NCI-H2227 (cell line): ENCODE measurements at regions not wholly inside any gene's neighbourhood (a gene's known extent, or its start where the extent isn't known, plus 50 kb on each side); places are given as distances from the start of the nearest gene placed in this dataset.
A peak's percentile ranks its signal among the peaks of the same experiment; 100 is the strongest.

ENCODE experiments used
- DNase-seq: peaks from one replicate; lab custom pipeline; 2025; ENCODE audit not compliant: unreplicated experiment; lab: John Stamatoyannopoulos, UW

DNA sequence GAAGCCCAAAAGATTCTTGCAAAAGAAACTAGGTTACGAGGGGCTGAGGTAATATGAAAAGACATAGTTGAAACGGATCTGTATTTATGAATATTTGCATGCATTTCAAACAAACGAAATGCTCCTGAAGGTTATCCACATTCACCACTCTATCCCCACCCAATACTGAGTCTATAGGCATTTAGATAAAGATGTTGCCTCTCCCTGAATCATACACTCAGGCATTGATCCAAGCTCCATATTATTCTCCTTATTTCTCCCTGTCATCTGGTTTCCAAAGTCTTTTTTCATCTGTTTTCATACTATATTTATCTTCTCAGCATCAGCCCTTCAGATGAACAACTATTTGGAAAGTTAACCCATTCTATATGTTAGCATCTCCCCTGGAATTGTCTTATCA is 492.5 kb upstream of the TGFBR2 start:
- no peak for DNase-seq

- DNase-seq, result no peak
These were observed 491.5 kb upstream of the TGFBR2 start for GRCh38 chr3:30114918-30115317.

DNA sequence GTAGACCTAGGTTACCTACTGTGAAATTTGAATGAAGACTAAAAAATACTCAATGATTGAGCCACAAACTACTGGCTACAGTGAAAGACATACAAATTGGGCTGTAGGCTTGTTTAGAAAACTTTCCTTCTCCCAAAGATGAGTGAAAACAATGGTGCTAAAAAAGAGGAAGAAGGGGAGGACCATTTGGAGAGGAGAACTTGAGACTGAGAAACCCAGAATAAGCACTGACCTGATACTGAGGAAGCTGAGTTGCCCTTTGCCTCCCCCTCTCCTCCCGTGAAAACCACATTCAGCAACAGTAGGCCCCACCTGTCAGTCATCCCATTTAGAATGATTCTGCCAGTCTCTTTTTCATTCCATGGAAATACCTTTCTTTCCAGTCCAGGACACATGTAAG is 484.0 kb upstream of the TGFBR2 start:
- DNase-seq, result no peak

DNA sequence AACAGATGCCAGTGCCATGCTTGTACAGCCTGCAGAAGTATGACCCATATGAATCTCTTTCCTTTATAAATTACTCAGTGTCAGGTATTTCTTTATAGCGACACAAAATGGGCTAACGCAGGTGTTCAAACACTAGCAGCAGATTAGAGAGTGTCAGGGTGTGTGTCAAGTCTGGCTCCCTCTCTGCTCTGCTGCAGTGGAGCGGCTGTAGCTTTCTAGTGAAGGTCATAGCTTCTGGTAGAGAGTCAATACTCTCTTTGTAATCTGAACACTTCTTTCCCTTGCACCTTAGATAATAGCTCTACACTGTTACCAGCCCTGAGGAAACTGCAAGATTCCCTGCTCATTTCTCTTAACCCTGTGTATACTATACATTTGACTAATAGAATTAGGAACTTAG is 483.2 kb upstream of the TGFBR2 start:
- no peak for DNase-seq

- DNase-seq, result no peak
These were observed 482.6 kb upstream of the TGFBR2 start for GRCh38 chr3:30123755-30124154.

GRCh38 chr3:30124435-30125370 is 481.7 kb upstream of the TGFBR2 start:
- no peak for DNase-seq

DNA sequence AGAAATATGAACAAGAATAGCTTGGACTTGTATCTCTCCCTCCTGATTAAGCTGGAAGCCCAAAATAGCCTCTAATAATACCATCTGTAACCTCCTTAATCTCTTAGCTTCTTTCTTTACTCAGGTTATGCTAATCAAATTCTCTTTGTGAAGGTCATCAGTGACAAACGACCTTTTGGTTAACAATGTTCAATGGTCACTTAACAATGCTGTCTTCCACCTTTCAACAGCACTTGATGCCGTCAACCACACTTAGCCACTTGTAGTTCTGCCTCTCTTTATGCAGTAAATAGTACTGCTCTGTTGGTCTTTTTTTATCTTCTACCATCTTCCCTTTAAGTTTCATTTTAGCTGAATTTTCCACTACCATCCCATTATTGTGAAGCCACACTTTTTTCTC is 476.6 kb upstream of the TGFBR2 start:
- DNase-seq, result no peak

DNA sequence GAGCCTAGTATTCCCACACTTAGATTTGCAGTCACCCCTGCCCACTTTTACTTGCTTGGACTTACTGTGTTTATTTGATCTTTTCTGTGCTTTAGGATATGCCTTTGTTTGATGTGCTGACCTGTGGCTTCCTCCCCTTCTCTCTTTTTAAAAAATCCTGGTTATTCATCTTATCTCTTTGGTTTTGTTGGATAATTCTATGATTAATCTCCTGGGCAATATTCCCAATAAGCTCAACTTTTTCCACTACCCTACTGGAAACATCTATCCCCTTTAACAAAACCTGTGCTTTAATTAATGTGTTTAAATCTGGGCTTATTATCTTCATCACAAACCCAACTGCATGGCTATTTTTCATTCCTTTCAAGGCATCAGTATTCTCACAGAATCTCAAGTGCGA is 476.0 kb upstream of the TGFBR2 start:
- DNase-seq, result no peak

- no peak for DNase-seq
These were observed 475.2 kb upstream of the TGFBR2 start for GRCh38 chr3:30131191-30131590.

GRCh38 chr3:30135190-30135589 is 471.2 kb upstream of the TGFBR2 start:
- DNase-seq, result no peak

DNA sequence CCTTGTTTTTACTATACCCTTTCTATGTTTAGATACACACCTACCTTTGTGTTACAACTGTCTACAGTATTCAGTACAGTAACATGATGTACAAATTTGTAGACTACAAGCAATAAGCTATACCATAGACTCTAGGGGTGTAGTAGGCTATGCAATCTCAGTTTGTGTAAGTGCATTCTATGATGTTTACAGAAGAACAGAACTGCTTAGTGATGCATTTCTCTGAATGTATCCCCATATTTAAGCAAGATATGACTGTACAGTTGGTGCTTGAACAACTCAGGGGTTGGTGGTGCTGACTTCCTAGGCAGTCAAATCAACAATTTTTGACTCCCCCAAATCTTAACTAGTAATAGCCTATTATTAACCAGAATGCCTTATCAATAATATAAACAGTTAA is 467.1 kb upstream of the TGFBR2 start:
- no peak for DNase-seq

- DNase-seq, result no peak
These were observed 465.9 kb upstream of the TGFBR2 start for GRCh38 chr3:30140356-30141075.

GRCh38 chr3:30141178-30141581 is 465.2 kb upstream of the TGFBR2 start:
- no peak for DNase-seq

GRCh38 chr3:30141927-30142326 is 464.5 kb upstream of the TGFBR2 start:
- DNase-seq, result no peak

DNA sequence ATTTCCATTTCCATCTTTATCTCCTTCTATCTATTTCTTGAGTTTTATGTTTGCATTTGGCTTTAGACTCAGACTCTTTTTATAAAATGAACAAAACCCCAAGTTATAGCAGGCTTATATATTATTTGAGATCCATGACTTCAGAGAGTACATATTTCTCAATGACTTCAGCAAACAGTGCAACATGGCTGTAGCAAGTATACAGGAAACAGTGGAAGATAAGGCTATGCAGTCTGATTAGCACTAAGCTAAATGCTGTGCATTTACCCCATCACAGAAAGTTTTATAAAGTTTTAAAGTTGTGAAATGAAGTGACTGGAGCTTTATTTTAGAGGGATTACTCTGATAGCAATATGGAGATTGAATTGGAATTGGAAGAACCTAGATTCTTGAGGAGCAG is 463.5 kb upstream of the TGFBR2 start:
- no peak for DNase-seq

DNA sequence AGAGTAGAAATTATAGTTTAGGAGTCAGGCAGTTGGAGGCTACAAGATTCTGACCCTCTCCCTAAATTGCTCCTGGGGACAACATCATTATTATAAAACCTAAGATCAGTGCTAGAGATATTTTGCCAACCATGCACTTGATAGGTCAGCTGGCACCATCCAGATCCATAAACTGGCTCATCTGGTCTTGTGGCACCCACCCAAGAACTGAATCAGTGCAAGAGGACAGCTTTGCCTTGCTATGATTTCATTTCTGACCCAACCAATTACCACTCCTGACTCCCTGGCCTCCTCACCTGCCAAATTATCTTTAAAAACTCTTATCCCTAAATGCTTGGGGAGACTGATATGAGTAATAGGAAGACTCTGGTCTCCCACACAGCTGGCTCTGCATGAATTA is 461.1 kb upstream of the TGFBR2 start:
- peak; percentile 5 for DNase-seq

GRCh38 chr3:30146978-30147377 is 459.4 kb upstream of the TGFBR2 start:
- no peak for DNase-seq

DNA sequence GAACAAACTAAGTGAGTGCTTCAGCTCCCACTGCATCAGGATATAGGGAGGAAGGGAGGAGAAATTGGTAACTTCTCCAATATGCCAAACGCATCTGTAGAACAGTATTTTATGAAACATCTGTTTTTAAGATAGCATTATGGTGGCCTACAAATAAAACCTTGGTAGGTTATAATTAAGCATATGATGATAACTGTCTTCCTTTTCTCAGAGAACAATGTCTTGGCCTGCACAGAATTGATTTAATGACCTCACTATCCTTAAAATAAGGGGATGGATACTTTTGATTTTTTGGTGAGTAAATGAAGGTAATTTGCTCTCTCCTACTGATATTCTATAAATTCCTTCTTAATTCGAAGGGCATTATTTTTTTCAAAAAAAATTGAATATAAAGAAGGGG is 451.5 kb upstream of the TGFBR2 start:
- DNase-seq, result no peak

GRCh38 chr3:30155755-30156154 is 450.6 kb upstream of the TGFBR2 start:
- DNase-seq, result no peak

DNA sequence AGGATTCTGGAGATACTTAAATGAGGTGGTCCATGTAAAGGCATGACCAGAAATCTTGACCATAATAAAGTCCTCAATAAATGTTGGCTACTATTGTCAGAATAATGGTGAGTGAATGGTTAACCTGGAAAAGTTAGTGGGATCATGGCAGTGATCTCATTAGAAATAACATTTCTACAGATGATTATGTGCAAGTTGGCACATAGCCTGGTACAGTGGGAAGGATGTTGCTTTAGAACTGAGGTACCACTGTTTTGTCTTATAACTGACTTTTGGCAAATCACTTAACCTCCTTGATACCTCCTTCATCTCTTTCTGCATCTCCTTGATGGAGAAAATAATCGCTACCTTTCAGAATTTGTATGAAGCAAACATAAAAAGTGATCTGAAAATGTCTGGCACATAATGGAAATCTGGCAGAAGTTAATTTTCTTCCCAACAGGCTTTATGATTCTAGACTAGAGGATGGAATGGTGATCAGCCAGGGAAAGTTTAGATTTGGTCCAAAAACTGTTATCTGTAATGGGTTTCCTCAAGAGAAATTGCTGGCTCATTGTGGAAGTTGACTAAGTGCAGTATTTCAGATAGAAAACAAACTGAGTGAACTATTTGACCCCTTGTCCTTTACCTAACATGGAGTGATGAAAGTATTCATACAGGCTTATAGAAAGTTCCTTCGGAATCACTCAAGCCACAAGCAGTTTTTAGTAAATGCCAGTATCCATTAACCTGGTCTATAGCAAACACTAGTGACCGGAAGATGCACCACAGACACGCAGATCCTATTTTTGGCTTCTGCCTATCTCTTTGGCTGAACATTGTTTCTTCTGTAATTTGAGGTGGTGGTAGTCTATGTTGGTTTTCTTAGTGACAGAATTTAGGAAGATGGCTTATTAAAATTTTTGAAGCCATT is 449.6 kb upstream of the TGFBR2 start:
- no peak for DNase-seq

DNA sequence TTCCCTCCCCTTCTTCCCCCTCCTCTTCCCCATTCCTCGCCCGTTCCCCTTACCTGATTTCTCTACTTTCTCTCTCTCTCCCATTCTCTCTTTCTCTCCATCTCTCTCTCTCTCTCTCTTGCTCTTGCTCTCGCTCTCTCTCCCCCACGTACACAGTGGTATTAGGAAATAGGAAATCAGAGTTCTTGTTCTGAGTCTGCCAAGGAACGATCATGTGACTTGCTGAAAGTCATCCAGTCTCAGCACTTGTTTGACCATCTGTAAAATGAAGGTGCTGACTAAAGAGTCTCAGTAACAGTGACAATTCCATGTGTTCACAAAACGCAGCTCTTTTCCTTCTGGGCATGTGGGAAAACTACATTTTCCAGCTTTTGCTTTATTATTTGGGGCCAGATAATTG is 445.0 kb upstream of the TGFBR2 start:
- DNase-seq, result no peak
